Activated T-cell treated with anti-CD3 and anti-CD28 coated beads, Interleukin-2, amount 50 U/mL, for 72 hours (primary cell): ENCODE measurements at regions not wholly inside any gene's neighbourhood (a gene's known extent, or its start where the extent isn't known, plus 50 kb on each side); places are given as distances from the start of the nearest gene placed in this dataset.
A peak's percentile ranks its signal among the peaks of the same experiment; 100 is the strongest.
"Not testable (repeated sequence)": the region's sequence is repeated elsewhere in the genome, so short reads cannot be mapped to it uniquely, and the experiment has no call there.

ENCODE experiments used
- ATAC-seq, 2 donors: fragments of 150-1000 bp; cut with Tn5 transposase; replicated peaks in 1 of 2; 2 replicates each; pipeline ENCODE4 v1.10.0; 2021; ENCODE audit warnings: moderate library complexity in 2 of 2, mild to moderate bottlenecking in 1 of 2
- DNase-seq, 2 donors: peaks; one replicate each; pipeline ENCODE4 v3.0.0; 2021 to 2022; ENCODE audit warnings: mixed read lengths in 1 of 2
- H3K27ac Mint-ChIP-seq: one replicate; pipeline ENCODE4 v1.8.0; 2022; ENCODE audit warnings: mild to moderate bottlenecking, moderate library complexity, mixed read lengths
- H3K27me3 Mint-ChIP-seq: one replicate; pipeline ENCODE4 v1.8.0; 2022; ENCODE audit warnings: low read depth, mixed read lengths
- H3K36me3 Mint-ChIP-seq, 2 donors: one replicate each; pipeline ENCODE4 v1.8.0; 2022; ENCODE audit warnings: mixed read lengths in 2 of 2, mild to moderate bottlenecking in 1 of 2; ENCODE audit not compliant: insufficient read depth in 2 of 2
- H3K4me1 Mint-ChIP-seq: one replicate; pipeline ENCODE4 v1.8.0; 2022; ENCODE audit warnings: low read depth, mixed read lengths
- H3K4me3 Mint-ChIP-seq, 2 donors: one replicate each; pipeline ENCODE4 v1.8.0; 2022; ENCODE audit warnings: mild to moderate bottlenecking in 2 of 2, mixed read lengths in 2 of 2, moderate library complexity in 2 of 2
- H3K9me3 Mint-ChIP-seq, 2 donors: one replicate each; pipeline ENCODE4 v1.8.0; 2022; ENCODE audit warnings: mixed read lengths in 2 of 2

DNA sequence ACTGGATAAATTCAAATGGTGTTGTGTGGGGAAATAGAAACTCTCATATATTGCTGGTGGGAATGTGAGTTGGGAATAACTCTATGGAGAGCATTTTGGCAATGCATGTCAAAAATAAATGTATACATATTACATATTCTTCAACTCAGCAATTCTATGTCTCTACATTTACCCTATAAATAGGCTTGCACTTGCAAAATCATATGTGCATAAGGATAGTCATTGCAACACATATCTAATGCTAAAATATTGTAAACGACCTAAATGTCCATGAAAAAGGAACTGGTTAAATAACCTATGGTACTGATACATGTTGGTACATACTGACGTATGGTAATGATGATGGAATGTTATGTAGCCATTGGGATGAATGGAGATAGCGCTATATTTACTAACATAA, 94.5 kb upstream of the CHD1 start:
- no peaks in the 10 kb centered on the region for H3K27me3 Mint-ChIP-seq
- ATAC-seq (no peak), DNase-seq (no peak)
- H3K4me3 Mint-ChIP-seq: no peak overlapping the region
- H3K27ac Mint-ChIP-seq: no peak overlapping the region
- no peaks in the 10 kb centered on the region for H3K36me3 Mint-ChIP-seq
- H3K4me1 Mint-ChIP-seq: peaks cover 31% of the 10 kb centered on the region
- no peaks in the 10 kb centered on the region for H3K9me3 Mint-ChIP-seq

DNA sequence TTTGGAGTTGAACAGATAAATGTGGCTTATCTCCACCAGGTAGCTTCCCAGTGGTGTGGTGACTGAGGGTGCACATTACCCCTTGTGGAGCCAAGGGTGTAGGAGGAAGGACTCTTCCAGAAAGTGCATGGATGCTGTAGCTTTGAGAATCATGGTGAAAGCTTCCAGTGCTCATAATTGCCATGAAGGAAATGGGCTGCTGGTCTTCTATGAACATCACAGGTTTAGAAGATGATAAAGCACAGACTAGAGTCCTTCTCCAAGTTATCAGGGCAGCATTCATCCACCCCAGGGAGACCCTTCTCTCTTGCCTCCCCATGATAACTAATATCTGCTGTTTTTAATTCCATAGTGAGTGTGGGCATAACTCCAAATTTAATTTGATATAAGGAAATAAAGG, 93.4 kb upstream of the CHD1 start:
- Mint-ChIP-seq H3K27ac (no peak overlapping the region), H3K36me3 (no peaks in the 10 kb centered on the region), H3K9me3 (no peaks in the 10 kb centered on the region), H3K4me3 (no peak overlapping the region), H3K27me3 (no peaks in the 10 kb centered on the region), H3K4me1 (peaks cover 20% of the 10 kb centered on the region)
- DNase-seq (no peak), ATAC-seq (no peak)

DNA sequence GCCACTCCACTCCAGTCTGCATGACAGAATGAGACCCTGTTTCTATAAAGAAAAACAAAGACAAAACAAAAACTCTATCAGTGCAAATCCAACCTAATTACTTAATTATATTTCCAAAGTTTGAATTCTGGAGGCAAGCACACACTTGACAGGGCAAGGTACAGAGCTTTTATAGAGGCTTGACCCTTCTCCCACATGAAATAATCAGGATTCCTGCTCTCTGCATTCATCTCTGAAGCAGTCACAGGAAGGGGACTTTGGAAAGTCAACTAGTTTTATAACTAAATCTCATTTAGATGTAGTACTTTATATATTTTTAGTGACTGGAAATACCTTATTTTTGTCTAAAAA, 91.9 kb upstream of the CHD1 start:
- no peaks in the 10 kb centered on the region for H3K27me3 Mint-ChIP-seq
- H3K4me1 Mint-ChIP-seq: peaks cover 5% of the 10 kb centered on the region
- H3K9me3 Mint-ChIP-seq: no peaks in the 10 kb centered on the region
- no peak for DNase-seq
- H3K36me3 Mint-ChIP-seq: no peaks in the 10 kb centered on the region
- no peak overlapping the region for H3K4me3 Mint-ChIP-seq
- H3K27ac Mint-ChIP-seq: no peak overlapping the region
- no peak for ATAC-seq

DNA sequence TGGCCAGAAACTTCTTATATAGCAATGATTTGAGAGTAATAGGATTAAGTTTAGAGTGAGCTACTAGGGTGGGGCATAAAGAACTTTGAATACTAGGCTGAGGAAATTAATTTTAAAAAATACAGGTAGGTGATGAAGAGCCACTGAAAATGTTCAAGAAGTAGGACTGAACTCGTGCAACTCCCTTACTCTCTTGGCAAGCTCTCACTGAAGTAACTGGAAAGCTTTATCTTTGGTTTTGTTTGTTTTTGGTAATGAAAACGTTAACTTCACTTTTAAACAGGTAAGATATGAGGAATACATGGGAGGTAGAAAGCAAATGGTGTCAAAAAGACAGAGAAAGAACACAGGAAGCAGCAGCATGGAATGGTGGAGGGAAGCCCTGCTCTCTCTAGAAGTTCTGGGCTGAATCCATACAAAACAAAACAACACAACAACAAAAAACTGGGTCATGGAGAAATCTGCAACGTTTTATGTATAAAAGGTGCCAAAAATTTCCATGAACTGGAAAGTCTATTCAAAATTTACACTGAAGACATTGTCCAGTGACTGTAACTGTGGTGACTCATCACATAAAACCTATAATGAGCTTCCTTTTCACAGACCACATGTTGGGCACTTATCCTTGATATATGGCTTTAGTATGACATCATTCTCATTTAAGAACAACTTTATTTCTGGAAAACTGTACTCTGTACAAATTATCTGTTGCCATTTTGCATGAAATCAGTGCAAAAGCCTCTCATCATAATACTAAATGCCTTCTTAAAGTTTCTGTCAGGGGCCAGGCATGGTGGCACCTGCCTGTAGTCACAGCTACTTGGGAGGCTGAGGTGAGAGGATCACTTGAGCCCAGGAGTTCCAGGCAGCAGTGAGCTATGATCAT, 91.2 kb upstream of the CHD1 start:
- Mint-ChIP-seq H3K36me3 (no peaks in the 10 kb centered on the region), H3K4me1 (peaks cover 5% of the 10 kb centered on the region), H3K9me3 (no peaks in the 10 kb centered on the region), H3K4me3 (no peak overlapping the region), H3K27ac (no peak overlapping the region), H3K27me3 (no peaks in the 10 kb centered on the region)
- DNase-seq (no peak), ATAC-seq (no peak)

DNA sequence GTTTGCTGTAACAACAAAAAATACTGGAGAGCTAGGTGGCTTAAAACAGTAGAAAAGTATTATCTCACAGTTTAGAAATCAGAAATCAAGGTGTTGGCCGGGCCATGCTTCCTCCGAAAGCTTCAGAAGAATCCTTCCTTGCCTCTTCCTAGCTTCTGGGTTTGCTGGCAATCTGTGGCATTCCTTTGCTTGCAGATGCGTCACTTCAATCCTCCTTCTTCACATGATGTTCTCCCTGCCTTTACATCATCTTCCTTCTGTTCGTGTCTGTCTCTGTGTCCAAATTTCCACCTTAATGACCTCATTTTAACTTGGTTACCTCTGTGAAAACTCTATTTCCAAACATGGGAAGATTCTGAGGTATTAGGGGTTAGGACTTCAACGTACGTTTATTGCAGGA, 90.4 kb upstream of the CHD1 start:
- H3K9me3 Mint-ChIP-seq: no peaks in the 10 kb centered on the region
- H3K27me3 Mint-ChIP-seq: no peaks in the 10 kb centered on the region
- H3K36me3 Mint-ChIP-seq: no peaks in the 10 kb centered on the region
- H3K4me1 Mint-ChIP-seq: peaks cover 5% of the 10 kb centered on the region
- DNase-seq (no peak), ATAC-seq (no peak)
- no peak overlapping the region for H3K4me3 Mint-ChIP-seq
- no peak overlapping the region for H3K27ac Mint-ChIP-seq

DNA sequence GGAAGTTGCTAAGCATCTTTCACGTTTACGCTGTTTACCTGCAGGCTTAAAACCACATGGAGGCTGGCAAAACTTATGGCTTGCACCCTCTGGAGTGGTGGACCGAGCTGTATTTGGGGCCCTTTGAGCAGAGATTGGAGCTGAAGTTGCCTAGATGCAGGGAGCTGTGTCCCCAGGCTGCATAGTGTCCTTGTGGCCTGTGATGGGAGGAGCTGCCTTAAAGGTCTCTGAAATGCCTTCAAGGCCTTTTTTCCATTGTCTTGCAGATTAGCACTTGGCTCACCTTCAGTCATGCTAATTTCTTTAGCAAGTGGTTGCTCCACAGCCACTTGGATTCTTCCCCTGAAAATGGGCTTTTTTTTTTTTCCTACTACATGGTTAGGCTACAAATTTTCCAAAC, 81.5 kb upstream of the CHD1 start:
- ATAC-seq: no peak
- no peaks in the 10 kb centered on the region for H3K27me3 Mint-ChIP-seq
- H3K36me3 Mint-ChIP-seq: peaks cover 2 to 10% of the 10 kb centered on the region in 2 donors
- no peak overlapping the region for H3K27ac Mint-ChIP-seq
- H3K4me1 Mint-ChIP-seq: peaks cover 5% of the 10 kb centered on the region
- H3K9me3 Mint-ChIP-seq: peaks cover 0 to 5% of the 10 kb centered on the region in 2 donors
- DNase-seq: no peak
- H3K4me3 Mint-ChIP-seq: no peak overlapping the region

DNA sequence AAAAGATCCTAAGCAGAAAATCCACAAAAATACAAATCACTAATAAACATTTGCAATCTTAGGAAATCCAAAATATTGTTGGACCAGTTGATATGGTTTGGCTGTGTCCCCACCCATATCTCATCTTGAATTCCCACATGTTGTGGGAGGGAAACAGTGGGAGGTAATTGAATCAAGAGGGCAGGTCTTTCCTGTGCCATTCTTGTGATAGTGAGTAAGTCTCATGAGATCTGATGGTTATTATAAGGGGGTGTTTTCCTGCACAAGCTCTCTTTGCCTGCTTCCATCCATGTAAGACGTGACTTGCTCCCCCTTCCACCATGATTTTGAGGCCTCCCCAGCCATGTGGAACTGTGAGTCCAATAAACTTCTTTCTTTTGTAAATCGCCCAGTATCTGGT, 79.2 kb upstream of the CHD1 start:
- DNase-seq, H3K36me3 Mint-ChIP-seq, ATAC-seq, H3K4me3 Mint-ChIP-seq, H3K9me3 Mint-ChIP-seq, H3K27me3 Mint-ChIP-seq, H3K27ac Mint-ChIP-seq: not testable (repeated sequence)
- peaks cover 15% of the 10 kb centered on the region for H3K4me1 Mint-ChIP-seq

DNA sequence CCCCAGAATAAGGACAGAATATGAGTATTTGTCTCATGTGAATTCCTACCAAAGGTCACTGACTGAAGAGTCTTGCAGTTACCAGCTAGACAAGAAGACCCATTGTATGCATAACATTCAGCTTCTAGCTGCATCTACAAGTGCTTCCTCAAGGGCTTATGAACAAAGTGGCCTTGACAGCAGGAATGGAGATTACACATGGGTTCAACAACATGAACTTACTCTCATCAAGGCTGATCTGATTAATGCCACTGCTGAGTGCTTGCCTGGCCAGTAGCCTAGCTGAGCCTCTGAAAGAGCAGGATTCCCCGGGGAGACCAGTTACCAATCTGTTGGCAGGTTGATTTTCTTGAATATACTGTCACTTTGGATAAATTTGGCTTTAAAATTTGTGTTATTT, 76.7 kb upstream of the CHD1 start:
- DNase-seq (no peak), ATAC-seq (no peak)
- no peak overlapping the region for H3K4me3 Mint-ChIP-seq
- peaks cover 0 to under 1% of the 10 kb centered on the region in 2 donors for H3K36me3 Mint-ChIP-seq
- no peaks in the 10 kb centered on the region for H3K27me3 Mint-ChIP-seq
- no peak overlapping the region for H3K27ac Mint-ChIP-seq
- H3K4me1 Mint-ChIP-seq: peaks cover 15% of the 10 kb centered on the region
- no peaks in the 10 kb centered on the region for H3K9me3 Mint-ChIP-seq

DNA sequence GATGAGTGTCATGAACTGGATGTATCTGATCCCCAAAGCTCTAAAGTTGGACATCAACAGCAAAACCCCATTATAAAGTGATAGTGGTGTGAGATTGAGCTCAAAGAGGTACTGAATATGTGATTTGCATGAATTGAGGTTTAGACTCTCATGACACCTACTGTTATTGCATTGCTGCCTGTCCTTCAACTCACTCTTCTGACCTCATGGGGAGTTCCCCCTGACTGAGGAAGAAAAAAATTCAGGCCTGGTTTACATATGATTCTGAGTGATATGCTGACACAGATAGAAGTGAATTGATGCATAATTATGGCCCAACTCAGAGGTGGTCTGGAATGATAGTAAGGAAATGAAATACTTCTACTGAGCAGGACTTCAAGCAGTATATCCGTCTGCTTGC, 76.2 kb upstream of the CHD1 start:
- Mint-ChIP-seq H3K27ac (no peak overlapping the region), H3K9me3 (no peaks in the 10 kb centered on the region)
- peak; percentile 38 to 51 for DNase-seq

DNA sequence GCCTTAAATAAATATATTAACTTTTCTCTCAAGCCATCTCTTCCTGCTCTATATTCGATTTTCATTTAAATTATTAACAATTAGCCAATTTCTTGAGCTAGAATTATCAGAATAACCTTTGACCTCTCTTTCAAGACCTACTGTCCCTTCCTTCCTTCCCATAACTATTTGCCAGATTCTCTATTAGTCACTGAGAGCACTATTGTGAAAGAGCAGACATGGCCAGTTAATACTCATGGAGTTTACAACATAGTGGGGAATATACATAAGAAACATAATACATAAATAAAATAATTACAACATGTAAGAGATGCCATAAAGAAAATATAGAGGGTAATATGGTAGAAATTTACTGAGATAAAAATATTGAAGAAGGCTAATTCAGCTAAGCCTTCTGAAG, 72.1 kb upstream of the CHD1 start:
- DNase-seq (no peak), ATAC-seq (no peak)
- H3K27ac Mint-ChIP-seq: no peak overlapping the region
- H3K4me1 Mint-ChIP-seq: peaks cover 15% of the 10 kb centered on the region
- H3K36me3 Mint-ChIP-seq: no peaks in the 10 kb centered on the region
- no peaks in the 10 kb centered on the region for H3K9me3 Mint-ChIP-seq
- no peaks in the 10 kb centered on the region for H3K27me3 Mint-ChIP-seq
- no peak overlapping the region for H3K4me3 Mint-ChIP-seq

More for the DNA sequence above, 76.2 kb upstream of the CHD1 start:
- Mint-ChIP-seq H3K4me3 (no peak overlapping the region), H3K36me3 (no peaks in the 10 kb centered on the region), H3K27me3 (no peaks in the 10 kb centered on the region), H3K4me1 (peaks cover 15% of the 10 kb centered on the region)
- ATAC-seq: peak; percentile 100

DNA sequence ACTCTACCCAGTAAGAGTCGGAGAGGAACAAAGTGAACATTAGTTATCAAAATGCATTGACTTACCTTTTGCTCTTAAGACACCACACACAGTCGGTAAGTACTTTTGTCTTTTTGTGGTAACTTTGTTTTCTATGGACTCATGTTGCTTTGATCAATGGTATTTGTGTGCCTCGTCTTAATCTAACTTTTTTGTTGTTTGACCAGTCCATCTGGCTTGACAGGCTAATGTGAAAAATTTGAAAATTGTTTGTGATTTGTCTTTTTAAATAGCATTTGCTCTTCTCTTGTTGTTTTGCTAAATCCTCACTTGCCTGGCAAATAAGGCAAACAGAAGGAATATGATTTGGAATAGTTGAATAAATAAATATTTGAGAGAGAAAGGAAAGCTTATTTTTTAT, 71.4 kb upstream of the CHD1 start:
- H3K4me3 Mint-ChIP-seq: no peak overlapping the region
- peaks cover 9% of the 10 kb centered on the region for H3K4me1 Mint-ChIP-seq
- no peaks in the 10 kb centered on the region for H3K36me3 Mint-ChIP-seq
- ATAC-seq: no peak
- H3K27ac Mint-ChIP-seq: no peak overlapping the region
- no peaks in the 10 kb centered on the region for H3K9me3 Mint-ChIP-seq
- no peaks in the 10 kb centered on the region for H3K27me3 Mint-ChIP-seq
- no peak for DNase-seq

DNA sequence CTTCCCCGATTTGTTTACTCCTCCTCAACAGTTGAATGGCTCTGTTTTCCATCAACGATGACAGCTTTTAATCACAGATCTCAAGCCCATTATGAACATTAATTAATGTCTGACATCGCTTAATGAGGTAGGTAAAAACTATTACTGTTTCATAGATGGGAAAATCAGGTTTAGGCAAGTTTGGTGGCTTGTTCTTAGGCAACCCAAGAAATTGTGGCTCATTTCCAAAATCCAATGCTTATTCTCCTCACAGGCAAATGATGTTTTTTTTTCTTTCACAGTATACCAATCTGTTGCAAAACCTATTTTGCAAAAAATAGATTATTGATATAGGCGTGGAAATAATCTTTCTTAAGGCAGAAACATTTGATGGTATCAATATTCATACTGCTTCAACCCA, 70.8 kb upstream of the CHD1 start:
- DNase-seq (no peak), ATAC-seq (no peak)
- Mint-ChIP-seq H3K27me3 (no peaks in the 10 kb centered on the region), H3K27ac (no peak overlapping the region), H3K36me3 (no peaks in the 10 kb centered on the region), H3K4me1 (peaks cover 3% of the 10 kb centered on the region), H3K9me3 (no peaks in the 10 kb centered on the region), H3K4me3 (no peak overlapping the region)

DNA sequence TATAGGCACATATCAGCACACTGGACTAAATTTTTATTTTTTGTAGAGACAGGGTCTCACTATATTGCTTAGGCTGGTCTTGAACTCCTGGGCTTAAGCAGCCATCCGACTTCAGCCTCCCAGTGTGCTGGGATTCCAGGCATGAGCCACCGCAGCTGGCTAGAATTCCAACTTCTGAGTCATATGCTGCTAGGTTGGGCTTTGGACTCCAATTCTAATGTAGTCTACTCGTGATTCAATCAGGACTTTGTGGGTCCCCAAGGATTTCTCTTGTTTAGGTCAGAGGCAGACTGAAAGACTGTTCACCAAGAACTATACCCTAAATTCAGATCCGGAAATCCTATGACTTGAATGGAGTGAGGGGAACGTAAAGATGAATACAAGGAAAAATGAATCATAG, 68.2 kb upstream of the CHD1 start:
- Mint-ChIP-seq H3K9me3 (no peaks in the 10 kb centered on the region), H3K4me1 (no peaks in the 10 kb centered on the region), H3K27me3 (no peaks in the 10 kb centered on the region), H3K4me3 (no peak overlapping the region), H3K36me3 (no peaks in the 10 kb centered on the region), H3K27ac (no peak overlapping the region)
- DNase-seq: no peak
- ATAC-seq: no peak

DNA sequence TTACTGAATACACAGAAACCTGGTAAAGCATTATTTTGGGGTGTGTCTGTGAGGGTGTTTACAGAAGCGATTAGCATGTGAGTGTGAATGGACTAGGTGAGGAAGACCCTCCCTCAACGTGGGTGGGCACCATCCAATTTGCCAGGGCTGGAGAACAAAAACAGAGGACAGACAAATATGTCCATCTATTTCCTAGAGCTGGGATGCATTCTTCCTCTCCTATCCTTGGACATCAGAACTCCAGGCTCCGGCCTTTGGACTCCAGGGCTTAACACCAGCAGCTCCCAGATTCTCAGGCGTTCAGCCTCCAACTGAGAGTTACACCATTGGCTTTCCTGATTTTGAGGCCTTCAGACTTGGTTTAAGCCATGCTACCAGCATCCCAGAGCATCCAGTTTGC, 65.8 kb upstream of the CHD1 start:
- Mint-ChIP-seq H3K27me3 (no peaks in the 10 kb centered on the region), H3K9me3 (no peaks in the 10 kb centered on the region)
- no peak for ATAC-seq

More for the DNA sequence above, 65.8 kb upstream of the CHD1 start:
- Mint-ChIP-seq H3K4me3 (no peak overlapping the region), H3K4me1 (peaks cover 10% of the 10 kb centered on the region), H3K36me3 (no peaks in the 10 kb centered on the region), H3K27ac (no peak overlapping the region)
- DNase-seq: no peak
